GM12864 (cell line): ENCODE measurements at regions not wholly inside any gene's neighbourhood (a gene's known extent, or its start where the extent isn't known, plus 50 kb on each side); places are given as distances from the start of the nearest gene placed in this dataset.

Experiments used
- DNase-seq: peaks from one replicate; pipeline ENCODE4 v3.0.0-alpha.2; 2011; ENCODE audit warnings: low read depth
- H3K4me3 ChIP-seq: 2 replicates; pipeline ENCODE4 v1.5.1; 2011; ENCODE audit warnings: mild to moderate bottlenecking, low read depth, low read length, control low read depth
- CTCF ChIP-seq: IDR thresholded peaks from 2 replicates; pipeline ENCODE4 v1.5.1; 2011; ENCODE audit warnings: low read depth, mild to moderate bottlenecking, moderate library complexity, low read length, control low read depth, inconsistent platforms; ENCODE audit errors: missing control alignments

GRCh38 chr10:81314471-81314870 is 560.5 kb upstream of the NRG3 start:
- no peak overlapping the region for H3K4me3 ChIP-seq
- DNase-seq: no peak
- TF ChIP-seq CTCF: no peak

GRCh38 chr10:81315026-81315425 is 560.0 kb upstream of the NRG3 start:
- H3K4me3 ChIP-seq: no peak overlapping the region
- DNase-seq: no peak
- TF ChIP-seq CTCF: no peak

GRCh38 chr10:81348003-81348402 is 527.0 kb upstream of the NRG3 start:
- no peak overlapping the region for H3K4me3 ChIP-seq
- DNase-seq: no peak
- no peak for TF ChIP-seq CTCF

- TF ChIP-seq CTCF: no peak
- no peak overlapping the region for H3K4me3 ChIP-seq
- no peak for DNase-seq
Measured at GRCh38 chr10:81367132-81367531, 507.9 kb upstream of the NRG3 start.

- H3K4me3 ChIP-seq: no peak overlapping the region
- no peak for DNase-seq
- TF ChIP-seq CTCF: no peak
Measured at GRCh38 chr10:81386817-81387216, 488.2 kb upstream of the NRG3 start.

- no peak for TF ChIP-seq CTCF
- no peak for DNase-seq
- no peak overlapping the region for H3K4me3 ChIP-seq
Measured at GRCh38 chr10:81403451-81403850, 471.5 kb upstream of the NRG3 start.

GRCh38 chr10:81405399-81405798 is 469.6 kb upstream of the NRG3 start:
- no peak overlapping the region for H3K4me3 ChIP-seq
- TF ChIP-seq CTCF: no peak
- DNase-seq: no peak
